ENCODE measurements at regions not wholly inside any gene's neighbourhood (a gene's known extent, or its start where the extent isn't known, plus 50 kb on each side); places are given as distances from the start of the nearest gene placed in this dataset.
A peak's percentile ranks its signal among the peaks of the same experiment; 100 is the strongest.
"Not testable (repeated sequence)": the region's sequence is repeated elsewhere in the genome, so short reads cannot be mapped to it uniquely, and the experiment has no call there.

DNA sequence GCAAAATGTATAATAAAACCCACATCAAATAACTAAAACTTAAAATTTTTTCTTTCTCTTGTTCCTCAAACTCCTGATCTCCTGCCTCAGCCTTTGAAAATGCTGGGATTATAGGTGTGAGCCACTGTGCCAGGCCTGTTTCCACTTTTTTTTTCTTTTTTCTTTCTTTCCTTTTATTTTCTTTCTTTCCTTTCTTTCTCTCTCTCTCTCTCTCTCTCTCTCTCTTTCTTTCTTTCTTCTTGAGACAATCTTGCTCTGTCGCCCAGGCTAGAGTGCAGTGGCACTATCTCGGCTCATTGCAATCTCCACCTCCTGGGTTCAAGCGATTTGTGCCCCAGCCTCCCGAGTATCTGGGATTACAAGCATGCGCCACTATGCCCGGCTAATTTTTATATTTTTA, 164.6 kb downstream of the OR2B2 start:
- Histone ChIP-seq H3K36me3 (ENCODE audit: insufficient read depth, low read length) (no peaks in the 10 kb centered on the region), H3K27ac (ENCODE audit: low read depth, low read length) (no peak overlapping the region), H3K27me3 (ENCODE audit: insufficient read depth, low read length) (peaks cover 88% of the 10 kb centered on the region), H3K9ac (ENCODE audit: low read depth, low read length) (no peak overlapping the region), H3K4me3 (ENCODE audit: low read length) (no peak overlapping the region), H3K4me1 (ENCODE audit: insufficient read depth, low read length) (no peaks in the 10 kb centered on the region), H3K9me3 (ENCODE audit: insufficient read depth, low read depth, low read length) (no peaks in the 10 kb centered on the region)
- 87% methylated on average over 6 of the region's 6 CpGs for WGBS

DNA sequence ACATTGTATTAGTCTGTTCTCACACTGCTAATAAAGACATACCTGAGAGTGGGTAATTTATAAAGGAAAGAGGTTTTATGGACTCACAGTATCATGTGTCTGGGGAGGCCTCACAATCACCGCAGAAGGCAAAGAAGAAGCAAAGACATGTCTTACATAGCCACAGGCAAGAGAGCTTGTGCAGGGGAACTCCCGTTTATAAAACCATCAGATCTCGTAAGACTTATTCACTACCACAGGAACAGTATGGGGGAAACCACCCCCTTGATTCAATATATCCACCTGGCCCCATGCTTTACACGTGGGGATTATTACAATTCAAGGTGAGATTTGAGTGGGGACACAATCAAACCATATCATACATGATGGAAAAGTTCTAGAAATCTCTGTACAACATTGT, 165.3 kb downstream of the OR2B2 start:
- not testable (repeated sequence) for H3K4me3 ChIP-seq (ENCODE audit: low read length); H3K9ac ChIP-seq (ENCODE audit: low read depth, low read length); H3K4me1 ChIP-seq (ENCODE audit: insufficient read depth, low read length); H3K36me3 ChIP-seq (ENCODE audit: insufficient read depth, low read length); H3K9me3 ChIP-seq (ENCODE audit: insufficient read depth, low read depth, low read length); H3K27ac ChIP-seq (ENCODE audit: low read depth, low read length)
- 68% methylated on average over 3 of the region's 4 CpGs for WGBS
- H3K27me3 ChIP-seq (ENCODE audit: insufficient read depth, low read length) = peaks cover 96% of the 10 kb centered on the region

DNA sequence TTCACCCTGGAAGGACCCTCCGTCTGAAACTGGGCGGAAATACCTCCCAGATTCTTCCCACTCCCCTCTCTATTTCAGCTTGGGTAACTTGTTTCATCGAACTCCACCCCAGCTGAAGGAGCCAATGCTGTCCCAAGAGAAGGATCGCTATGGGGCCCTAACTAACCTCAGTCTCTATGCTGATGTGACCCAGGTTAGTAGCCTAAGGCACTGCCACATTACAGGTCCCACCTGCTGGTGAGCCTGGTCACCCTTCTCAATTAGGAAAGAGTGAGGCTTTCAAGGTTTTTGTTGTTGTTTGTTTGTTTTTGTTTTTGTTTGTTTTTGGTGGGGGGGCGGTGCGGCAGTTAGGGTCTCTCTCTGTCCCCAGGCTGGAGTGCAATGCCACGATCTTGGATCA, 168.4 kb downstream of the OR2B2 start:
- H3K36me3 ChIP-seq (ENCODE audit: insufficient read depth, low read length) = no peaks in the 10 kb centered on the region
- H3K4me1 ChIP-seq (ENCODE audit: insufficient read depth, low read length) = no peaks in the 10 kb centered on the region
- no peak overlapping the region for H3K27ac ChIP-seq (ENCODE audit: low read depth, low read length)
- WGBS = 17% methylated on average over 7 of the region's 7 CpGs
- H3K4me3 ChIP-seq (ENCODE audit: low read length) = 0 out of 2 replicates have a peak overlapping the region, but pooled peaks have one; percentile 23
- H3K9ac ChIP-seq (ENCODE audit: low read depth, low read length) = no peak overlapping the region
- H3K9me3 ChIP-seq (ENCODE audit: insufficient read depth, low read depth, low read length) = no peaks in the 10 kb centered on the region
- peaks cover 92% of the 10 kb centered on the region for H3K27me3 ChIP-seq (ENCODE audit: insufficient read depth, low read length)

DNA sequence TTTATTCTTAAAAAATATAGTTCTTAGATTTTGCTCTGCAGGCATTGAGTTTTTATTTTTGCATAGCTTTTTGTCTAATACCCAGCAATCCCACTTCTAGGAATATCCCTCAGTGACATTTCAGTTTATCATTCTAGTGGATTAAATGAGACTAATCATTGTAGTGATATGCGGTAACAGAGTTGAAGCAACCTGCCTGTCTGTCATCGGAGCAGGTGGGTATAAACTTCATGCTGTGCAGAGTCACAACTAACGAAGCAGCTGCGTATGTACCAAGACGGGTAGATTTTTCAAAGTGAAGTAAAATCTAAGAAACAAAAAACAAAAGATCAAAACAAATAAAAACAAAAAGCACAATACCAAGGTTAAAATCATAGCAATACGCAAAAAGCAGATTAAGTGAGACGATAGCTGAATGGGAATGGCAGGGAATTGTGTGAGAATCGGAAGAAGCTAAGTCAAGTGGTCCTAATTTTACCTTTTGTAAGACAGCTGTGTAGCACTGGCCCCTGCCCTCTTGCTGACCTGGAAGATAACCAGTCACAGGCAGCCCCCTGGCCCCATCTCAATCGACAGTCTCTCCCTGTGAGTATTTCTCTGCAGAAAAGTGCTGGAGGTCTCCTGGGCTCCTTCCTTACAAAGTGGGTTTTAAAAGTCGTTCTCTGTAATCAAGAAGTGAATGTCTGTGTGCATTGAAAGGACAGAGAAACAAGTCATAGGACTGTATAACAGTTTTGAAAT, 169.2 kb downstream of the OR2B2 start:
- Histone ChIP-seq H3K9ac (ENCODE audit: low read depth, low read length) (no peak overlapping the region), H3K4me3 (ENCODE audit: low read length) (no peak overlapping the region), H3K4me1 (ENCODE audit: insufficient read depth, low read length) (no peaks in the 10 kb centered on the region), H3K27ac (ENCODE audit: low read depth, low read length) (no peak overlapping the region), H3K27me3 (ENCODE audit: insufficient read depth, low read length) (peaks cover 88% of the 10 kb centered on the region), H3K36me3 (ENCODE audit: insufficient read depth, low read length) (no peaks in the 10 kb centered on the region), H3K9me3 (ENCODE audit: insufficient read depth, low read depth, low read length) (no peaks in the 10 kb centered on the region)
- 63% methylated on average over 10 of the region's 10 CpGs for WGBS

DNA sequence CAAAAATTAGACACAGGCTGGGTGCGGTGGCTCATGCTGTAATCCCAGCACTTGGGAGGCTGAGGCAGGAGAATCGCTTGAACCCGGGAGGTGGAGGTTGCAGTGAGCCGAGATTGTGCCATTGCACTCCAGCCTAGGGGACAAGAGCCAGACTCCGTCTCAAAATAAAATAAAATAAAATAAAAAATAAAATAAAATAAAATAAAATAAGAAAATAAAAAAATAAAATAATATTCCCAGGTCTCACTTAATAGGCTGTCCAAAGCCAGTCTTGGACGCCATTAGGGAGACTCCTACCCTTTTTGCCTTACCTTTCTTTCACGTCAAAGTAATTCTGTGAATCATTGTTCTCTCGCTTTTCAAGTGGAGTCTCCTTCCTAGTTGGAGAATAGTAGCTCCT, 172.3 kb downstream of the OR2B2 start:
- H3K27me3 ChIP-seq (ENCODE audit: insufficient read depth, low read length) = peaks cover 85% of the 10 kb centered on the region
- WGBS = 87% methylated on average over 7 of the region's 8 CpGs

DNA sequence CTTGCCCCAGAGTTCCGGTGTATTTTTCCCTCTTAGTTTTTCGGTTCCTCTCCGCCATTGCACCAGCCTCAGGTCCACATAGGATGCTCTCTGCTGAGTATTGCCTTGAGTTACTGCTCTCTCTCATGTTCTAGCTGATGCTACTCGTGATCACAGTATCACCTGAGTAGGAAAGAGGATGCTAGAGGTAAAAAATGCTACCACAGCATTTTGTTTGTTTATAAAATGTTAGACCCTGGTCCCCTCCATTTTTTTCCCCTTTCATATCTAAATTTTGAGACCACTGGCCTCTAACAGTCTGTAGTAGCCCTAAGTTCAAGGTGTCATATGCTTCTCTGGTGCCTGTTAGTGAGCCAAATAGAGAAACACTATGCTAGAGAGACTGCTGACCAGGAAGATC, 175.5 kb downstream of the OR2B2 start:
- 87% methylated on average over 4 of the region's 4 CpGs for WGBS
- H3K4me1 ChIP-seq (ENCODE audit: insufficient read depth, low read length) = no peaks in the 10 kb centered on the region
- no peaks in the 10 kb centered on the region for H3K36me3 ChIP-seq (ENCODE audit: insufficient read depth, low read length)
- H3K4me3 ChIP-seq (ENCODE audit: low read length) = no peak overlapping the region
- no peaks in the 10 kb centered on the region for H3K9me3 ChIP-seq (ENCODE audit: insufficient read depth, low read depth, low read length)
- H3K27ac ChIP-seq (ENCODE audit: low read depth, low read length) = no peak overlapping the region
- no peak overlapping the region for H3K9ac ChIP-seq (ENCODE audit: low read depth, low read length)
- peaks cover 55% of the 10 kb centered on the region for H3K27me3 ChIP-seq (ENCODE audit: insufficient read depth, low read length)

More for the DNA sequence above, 172.3 kb downstream of the OR2B2 start:
- H3K9ac ChIP-seq (ENCODE audit: low read depth, low read length); H3K4me1 ChIP-seq (ENCODE audit: insufficient read depth, low read length); H3K36me3 ChIP-seq (ENCODE audit: insufficient read depth, low read length); H3K4me3 ChIP-seq (ENCODE audit: low read length); H3K9me3 ChIP-seq (ENCODE audit: insufficient read depth, low read depth, low read length); H3K27ac ChIP-seq (ENCODE audit: low read depth, low read length): not testable (repeated sequence)

DNA sequence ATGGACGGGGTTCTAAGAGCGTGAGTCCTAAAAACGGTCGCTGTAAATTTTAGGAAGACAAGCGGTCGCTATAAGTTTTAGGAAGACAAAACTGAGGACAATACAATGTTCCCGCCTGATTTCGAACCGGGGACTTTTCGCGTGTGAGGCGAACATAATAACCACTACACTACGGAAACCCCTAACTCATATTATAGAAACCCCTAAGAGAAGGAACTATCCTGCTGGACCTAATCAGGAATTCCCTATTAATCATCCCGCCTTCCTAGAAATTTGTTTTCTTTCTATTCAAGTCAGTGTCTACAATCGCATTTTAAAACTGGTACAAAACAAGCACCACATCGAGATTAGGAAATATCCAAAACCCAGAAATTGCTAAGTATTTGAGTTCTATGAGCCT, 183.8 kb downstream of the OR2B2 start:
- H3K4me1 ChIP-seq (ENCODE audit: insufficient read depth, low read length) = no peaks in the 10 kb centered on the region
- 82% methylated on average over 16 of the region's 16 CpGs for WGBS
- no peaks in the 10 kb centered on the region for H3K9me3 ChIP-seq (ENCODE audit: insufficient read depth, low read depth, low read length)
- no peak overlapping the region for H3K9ac ChIP-seq (ENCODE audit: low read depth, low read length)
- H3K27me3 ChIP-seq (ENCODE audit: insufficient read depth, low read length) = peaks cover 34% of the 10 kb centered on the region
- no peak overlapping the region for H3K27ac ChIP-seq (ENCODE audit: low read depth, low read length)
- no peaks in the 10 kb centered on the region for H3K36me3 ChIP-seq (ENCODE audit: insufficient read depth, low read length)
- no peak overlapping the region for H3K4me3 ChIP-seq (ENCODE audit: low read length)

DNA sequence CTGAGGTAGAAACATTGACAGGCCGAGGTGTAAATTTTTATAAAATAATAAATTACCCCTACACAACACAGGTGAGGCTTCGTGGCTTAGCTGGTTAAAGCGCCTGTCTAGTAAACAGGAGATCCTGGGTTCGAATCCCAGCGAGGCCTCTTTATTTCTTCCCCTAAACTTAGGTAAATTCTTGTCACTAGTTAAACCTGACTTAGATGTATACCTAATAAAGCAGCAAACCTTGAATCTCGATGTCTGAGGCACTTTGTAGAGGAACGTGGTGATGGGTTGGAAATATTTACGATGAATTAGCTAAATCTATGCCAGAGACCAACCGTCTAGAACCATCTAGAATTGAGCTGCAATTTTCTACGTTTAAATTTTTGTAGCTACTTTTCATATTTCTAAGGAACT, 185.6 kb downstream of the OR2B2 start:
- no peaks in the 10 kb centered on the region for H3K9me3 ChIP-seq (ENCODE audit: insufficient read depth, low read depth, low read length)
- no peak overlapping the region for H3K9ac ChIP-seq (ENCODE audit: low read depth, low read length)
- H3K27me3 ChIP-seq (ENCODE audit: insufficient read depth, low read length) = peaks cover 37% of the 10 kb centered on the region
- no peak overlapping the region for H3K4me3 ChIP-seq (ENCODE audit: low read length)
- H3K36me3 ChIP-seq (ENCODE audit: insufficient read depth, low read length) = no peaks in the 10 kb centered on the region
- no peaks in the 10 kb centered on the region for H3K4me1 ChIP-seq (ENCODE audit: insufficient read depth, low read length)
- 48% methylated on average over 9 of the region's 10 CpGs for WGBS
- H3K27ac ChIP-seq (ENCODE audit: low read depth, low read length) = no peak overlapping the region

DNA sequence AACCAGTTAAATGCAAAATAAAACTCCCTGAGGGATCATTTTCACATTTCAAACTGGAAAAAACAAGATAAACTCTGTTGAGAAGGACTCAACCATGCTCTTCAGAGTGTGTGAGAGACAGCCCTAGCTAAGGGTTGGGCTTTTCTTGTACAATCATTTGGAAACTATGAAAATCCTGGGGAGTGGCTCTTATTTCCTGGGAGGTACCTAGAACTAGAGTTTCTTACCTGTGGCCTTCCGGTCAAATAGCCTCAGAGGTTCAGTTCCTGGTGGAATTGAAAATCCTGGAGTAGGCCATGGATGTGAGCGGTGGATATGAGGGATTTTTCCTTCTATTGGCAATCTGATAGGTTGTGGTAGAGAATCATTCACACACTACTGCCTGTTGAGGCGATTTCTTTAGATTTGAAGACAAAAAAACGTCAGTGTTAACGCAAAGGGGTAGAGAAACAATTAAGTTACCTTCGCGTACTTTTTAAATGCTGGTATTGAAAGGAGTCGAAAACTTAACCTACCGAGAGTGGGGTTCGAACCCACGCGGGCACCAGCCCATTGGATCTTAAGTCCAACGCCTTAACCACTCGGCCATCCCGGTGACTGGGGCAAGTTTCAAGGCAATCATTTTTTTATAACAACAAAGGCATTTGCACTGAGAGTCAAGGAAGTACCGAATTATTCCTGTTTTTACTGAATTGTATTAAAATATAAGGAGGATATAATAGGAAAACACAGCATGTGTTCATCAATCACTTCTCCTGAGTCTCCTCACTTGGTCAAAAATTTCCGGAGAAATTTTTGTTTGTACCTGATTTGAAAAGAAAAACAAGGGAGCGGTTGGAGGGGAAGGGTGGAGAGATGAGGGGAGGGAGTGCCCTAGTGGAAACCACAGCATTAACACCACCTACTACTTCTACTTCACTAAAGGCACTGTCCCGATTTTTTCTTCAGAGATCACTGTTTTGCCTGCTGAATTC, 191.3 kb downstream of the OR2B2 start:
- no peaks in the 10 kb centered on the region for H3K4me1 ChIP-seq (ENCODE audit: insufficient read depth, low read length)
- peak overlapping the region; percentile 79 for H3K4me3 ChIP-seq (ENCODE audit: low read length)
- no peak overlapping the region for H3K27ac ChIP-seq (ENCODE audit: low read depth, low read length)
- H3K9me3 ChIP-seq (ENCODE audit: insufficient read depth, low read depth, low read length) = no peaks in the 10 kb centered on the region
- no peaks in the 10 kb centered on the region for H3K36me3 ChIP-seq (ENCODE audit: insufficient read depth, low read length)
- 12% methylated on average over 19 of the region's 19 CpGs for WGBS
- H3K27me3 ChIP-seq (ENCODE audit: insufficient read depth, low read length) = 0 out of 2 replicates have a peak, but pooled peaks cover 4% of the 10 kb centered on the region
- H3K9ac ChIP-seq (ENCODE audit: low read depth, low read length) = peak overlapping the region; percentile 35; the same call in 1 of the 2 replicates

DNA sequence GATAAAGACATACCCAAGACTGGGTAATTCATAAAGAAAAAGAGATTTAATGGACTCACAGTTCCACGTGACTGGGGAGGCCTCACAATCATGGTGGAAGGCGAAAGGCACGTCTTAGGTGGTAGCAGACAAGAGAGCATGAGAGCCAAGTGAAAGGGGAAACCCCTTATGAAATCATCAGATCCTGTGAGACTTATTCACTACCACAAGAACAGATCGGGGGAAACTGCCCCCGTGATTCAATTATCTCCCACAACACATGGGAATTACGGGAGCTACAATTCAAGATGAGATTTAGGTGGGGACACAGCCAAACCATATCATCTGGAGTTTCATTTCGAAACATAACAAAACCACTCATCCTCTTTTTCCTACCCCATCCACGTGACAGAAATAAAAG, 193.2 kb downstream of the OR2B2 start:
- not testable (repeated sequence) for H3K9ac ChIP-seq (ENCODE audit: low read depth, low read length); H3K27ac ChIP-seq (ENCODE audit: low read depth, low read length); H3K4me1 ChIP-seq (ENCODE audit: insufficient read depth, low read length); H3K36me3 ChIP-seq (ENCODE audit: insufficient read depth, low read length); H3K4me3 ChIP-seq (ENCODE audit: low read length); H3K27me3 ChIP-seq (ENCODE audit: insufficient read depth, low read length); H3K9me3 ChIP-seq (ENCODE audit: insufficient read depth, low read depth, low read length)
- 74% methylated on average over 8 of the region's 8 CpGs for WGBS

DNA sequence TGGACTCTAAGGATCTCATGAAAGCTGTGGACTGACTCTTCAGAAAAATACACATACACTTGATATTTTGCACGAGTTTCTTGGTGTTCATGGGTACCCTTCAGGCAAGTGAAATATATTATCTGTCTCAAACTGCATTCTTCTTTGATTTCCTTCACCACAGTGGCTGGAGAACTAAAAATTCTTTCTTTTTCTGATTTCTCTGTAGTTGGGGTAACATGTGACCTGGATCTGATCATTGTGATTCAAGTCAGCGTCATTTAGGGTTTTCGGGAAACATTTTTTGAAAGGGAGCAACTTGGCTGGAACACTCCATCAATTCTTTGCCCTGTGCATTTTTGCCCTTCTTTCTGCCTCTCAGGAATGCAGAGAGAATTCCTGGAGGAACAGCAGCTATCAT, 205.8 kb downstream of the OR2B2 start:
- peaks cover 42% of the 10 kb centered on the region for H3K36me3 ChIP-seq (ENCODE audit: insufficient read depth, low read length)
- WGBS = 97% methylated on average over 3 of the region's 3 CpGs

More for the DNA sequence above, 205.8 kb downstream of the OR2B2 start:
- H3K27me3 ChIP-seq (ENCODE audit: insufficient read depth, low read length) = no peaks in the 10 kb centered on the region
- H3K9ac ChIP-seq (ENCODE audit: low read depth, low read length) = no peak overlapping the region
- H3K4me3 ChIP-seq (ENCODE audit: low read length) = no peak overlapping the region
- H3K4me1 ChIP-seq (ENCODE audit: insufficient read depth, low read length) = no peaks in the 10 kb centered on the region
- H3K27ac ChIP-seq (ENCODE audit: low read depth, low read length) = no peak overlapping the region
- no peaks in the 10 kb centered on the region for H3K9me3 ChIP-seq (ENCODE audit: insufficient read depth, low read depth, low read length)

Measured in HUES64 (cell line).